HG03565 (cell line): ENCODE measurements at regions not wholly inside any gene's neighbourhood (a gene's known extent, or its start where the extent isn't known, plus 50 kb on each side); places are given as distances from the start of the nearest gene placed in this dataset.

Source experiments
- ATAC-seq: cut with Tn5 transposase; IDR thresholded peaks from one replicate; pipeline ENCODE4 v1.9.1; 2021; ENCODE audit warnings: mild to moderate bottlenecking, moderate library complexity; ENCODE audit not compliant: unreplicated experiment

DNA sequence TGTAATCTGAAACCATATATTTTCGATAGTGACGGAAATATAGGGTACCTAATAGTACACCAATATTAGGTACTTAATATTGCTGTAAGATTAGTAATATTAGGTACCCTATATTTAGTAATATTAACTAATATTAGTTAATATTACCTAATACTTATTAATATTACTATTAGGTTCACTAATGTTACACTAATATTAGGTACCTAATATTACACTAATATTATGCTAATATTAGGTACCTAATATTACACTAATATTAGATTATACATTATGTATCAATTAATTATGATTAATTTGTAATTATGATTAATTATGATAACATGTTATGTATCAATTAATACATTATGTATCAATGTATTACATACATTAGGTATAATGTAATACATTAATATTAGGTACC, 518.2 kb upstream of the LRATD1 start:
- ATAC-seq = no peak

- no peak for ATAC-seq
These were observed 512.1 kb upstream of the LRATD1 start for GRCh38 chr2:14120376-14120775.

DNA sequence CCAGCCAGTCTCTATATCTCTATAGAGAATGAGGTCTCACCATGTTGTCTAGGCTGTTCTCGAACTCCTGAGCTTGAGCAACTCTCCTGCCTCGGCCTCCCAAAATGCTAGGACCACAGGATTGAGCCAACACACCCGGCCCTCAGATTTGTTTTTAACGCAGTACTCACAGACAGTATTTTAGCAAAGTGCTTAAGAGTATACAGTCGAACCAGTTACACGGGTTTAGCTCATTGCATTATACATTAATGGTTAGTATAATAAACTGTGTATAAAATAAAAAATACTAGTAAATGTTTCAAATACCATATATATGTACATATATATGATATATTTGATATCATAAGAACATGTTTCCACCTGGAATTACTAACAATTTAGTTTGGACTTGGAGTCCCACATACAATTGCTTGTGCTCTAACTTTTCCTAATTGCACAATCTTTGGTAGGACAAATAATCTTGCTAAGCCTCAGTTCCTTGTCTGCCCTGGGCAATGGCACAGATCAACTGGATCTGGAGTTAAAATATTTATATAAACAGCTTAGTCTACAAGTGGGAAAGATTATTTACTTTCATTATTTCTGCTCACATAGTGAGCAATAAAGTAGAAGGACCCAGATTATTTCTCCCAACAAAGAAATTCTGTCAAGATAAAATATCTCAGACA, 508.9 kb upstream of the LRATD1 start:
- no peak for ATAC-seq

DNA sequence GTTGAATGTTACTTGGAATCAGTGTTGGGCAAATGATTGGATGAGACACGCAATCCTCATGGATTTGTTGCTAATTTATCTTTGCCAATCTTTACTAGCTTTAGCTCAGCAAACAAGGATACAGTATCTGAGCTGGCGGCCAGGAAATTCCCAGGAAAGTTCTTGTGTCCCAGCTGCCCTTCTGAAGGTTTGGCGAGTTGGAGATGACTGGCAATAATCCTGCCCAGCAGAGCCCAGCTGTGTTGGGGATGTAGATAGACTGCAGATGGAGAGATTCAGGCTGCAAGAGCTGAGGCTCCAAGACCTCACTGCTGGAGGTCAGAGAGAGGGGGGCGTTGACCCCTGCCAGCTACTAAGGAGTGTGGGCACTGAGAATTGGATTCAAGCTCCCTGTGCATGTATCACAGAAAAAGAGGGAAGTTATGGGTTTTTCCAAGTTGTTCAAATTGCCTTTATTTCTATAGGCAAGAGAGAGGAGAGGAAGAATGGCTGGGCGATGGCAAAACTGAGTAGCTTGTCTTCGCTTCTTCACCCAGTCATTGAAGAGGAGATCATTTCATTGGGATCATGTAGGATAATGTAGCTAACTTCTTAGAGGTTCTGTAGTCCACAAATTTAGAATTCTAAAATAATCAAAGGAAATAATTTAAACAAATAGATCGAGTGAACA, 506.8 kb upstream of the LRATD1 start:
- no peak for ATAC-seq

GRCh38 chr2:14126846-14127245, 505.7 kb upstream of the LRATD1 start:
- no peak for ATAC-seq

DNA sequence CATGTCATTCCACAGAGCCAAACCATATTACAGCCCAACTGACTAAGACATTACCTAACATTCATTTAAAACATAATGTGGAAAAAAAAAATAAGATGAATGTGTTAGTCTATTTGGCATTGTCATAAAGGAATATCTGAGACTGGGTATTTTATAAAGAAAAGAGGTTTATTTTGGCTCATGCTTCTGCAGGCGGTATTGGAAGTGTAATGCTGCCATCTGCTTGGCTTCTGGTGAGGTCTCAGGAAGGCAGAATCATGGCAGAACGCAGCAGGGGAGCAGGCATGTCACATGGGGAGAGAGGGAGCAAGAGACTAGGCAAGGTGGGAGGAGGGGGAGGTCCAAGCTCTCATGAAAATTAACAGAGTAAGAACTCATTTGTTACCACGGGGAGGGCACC, 504.8 kb upstream of the LRATD1 start:
- ATAC-seq = no peak

- no peak for ATAC-seq
These were observed 500.1 kb upstream of the LRATD1 start for GRCh38 chr2:14132386-14132785.

GRCh38 chr2:14134771-14135170, 497.7 kb upstream of the LRATD1 start:
- no peak for ATAC-seq

DNA sequence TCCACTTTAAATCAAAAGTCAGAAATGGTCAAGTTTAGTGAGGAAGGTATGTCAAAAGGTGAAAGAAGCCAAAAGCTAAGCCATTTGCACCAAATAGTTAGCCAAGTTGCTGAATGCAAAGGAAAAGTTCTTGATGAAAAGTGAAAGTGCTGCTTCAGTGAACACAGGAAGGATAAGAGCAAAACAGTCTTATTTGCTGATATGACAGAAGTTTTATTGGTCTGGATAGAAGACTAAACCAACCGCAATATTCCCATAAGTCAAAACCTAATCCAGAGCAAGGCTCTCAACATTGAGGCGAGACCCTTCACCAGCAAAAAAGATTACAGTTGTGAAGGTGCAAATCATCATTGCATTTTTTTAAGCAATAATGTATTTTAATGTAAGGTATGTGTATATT, 496.5 kb upstream of the LRATD1 start:
- no peak for ATAC-seq

DNA sequence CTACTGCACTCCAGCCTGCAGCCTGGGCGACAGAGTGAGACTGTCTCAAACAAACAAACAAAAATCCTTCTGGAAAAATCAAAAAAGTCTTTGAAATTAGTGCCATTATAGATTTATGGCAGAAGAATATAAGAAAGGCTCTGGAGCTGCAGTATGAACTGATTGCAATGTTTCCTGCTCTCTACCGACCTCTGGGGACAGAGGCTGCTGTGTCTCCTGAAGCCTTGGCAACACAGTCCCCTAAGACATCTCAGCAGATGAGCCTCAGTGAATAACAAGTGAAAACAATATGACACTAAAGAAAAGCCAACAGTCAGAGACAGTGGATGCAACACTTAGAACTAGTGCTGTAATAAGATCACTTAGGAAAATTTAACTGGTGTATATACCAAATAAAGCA, 494.9 kb upstream of the LRATD1 start:
- ATAC-seq = no peak

DNA sequence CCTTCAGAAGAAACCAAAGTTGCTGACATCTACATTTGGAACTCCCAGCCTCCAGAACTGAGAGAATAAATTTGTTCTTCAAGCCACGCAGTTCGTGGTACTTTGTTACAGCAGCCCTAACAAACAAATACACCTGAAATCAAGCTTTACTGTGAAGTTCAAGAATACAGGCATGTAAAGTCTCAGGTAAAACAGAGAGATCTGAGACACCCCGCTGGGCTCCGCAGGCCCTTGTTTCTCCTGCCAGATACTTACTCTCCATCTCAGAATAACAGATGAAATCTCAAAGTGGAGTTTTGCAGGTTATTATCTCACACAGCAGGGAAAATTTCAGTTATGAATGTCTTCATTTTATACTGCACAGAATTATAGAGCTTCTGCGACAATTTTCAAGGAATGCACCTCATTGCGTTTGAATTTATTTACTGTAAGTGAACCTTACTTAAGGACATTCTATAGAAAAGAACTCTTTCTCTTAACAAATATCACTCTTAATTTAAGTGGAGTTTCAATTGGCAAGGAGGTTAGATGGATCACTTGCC, 492.4 kb upstream of the LRATD1 start:
- no peak for ATAC-seq

- no peak for ATAC-seq
These were observed 489.1 kb upstream of the LRATD1 start for GRCh38 chr2:14143435-14143834.

- ATAC-seq = no peak
These were observed 484.3 kb upstream of the LRATD1 start for GRCh38 chr2:14148216-14148615.

GRCh38 chr2:14157816-14158215, 474.7 kb upstream of the LRATD1 start:
- ATAC-seq = no peak

DNA sequence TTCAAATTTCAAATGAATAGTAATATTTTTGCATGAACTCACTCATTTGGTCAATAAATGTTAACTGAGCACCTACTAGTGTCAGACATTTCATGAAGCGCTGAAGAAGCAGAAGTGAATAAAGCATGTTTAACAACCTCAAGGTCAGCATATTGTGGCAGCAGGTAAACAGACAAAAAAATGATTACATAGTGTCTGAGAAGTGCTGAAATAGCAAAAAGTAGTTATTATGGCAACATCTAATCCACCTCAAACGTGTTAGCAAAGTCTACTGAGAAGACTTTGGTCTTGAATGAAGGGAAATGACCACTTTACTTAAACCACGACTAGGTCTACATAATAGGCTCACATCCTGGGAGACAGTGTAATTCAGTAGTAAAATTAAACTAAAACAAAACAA, 452.2 kb upstream of the LRATD1 start:
- no peak for ATAC-seq

- ATAC-seq = no peak
These were observed 450.1 kb upstream of the LRATD1 start for GRCh38 chr2:14182227-14182946.

- ATAC-seq = no peak
These were observed 446.6 kb upstream of the LRATD1 start for GRCh38 chr2:14185906-14186305.

DNA sequence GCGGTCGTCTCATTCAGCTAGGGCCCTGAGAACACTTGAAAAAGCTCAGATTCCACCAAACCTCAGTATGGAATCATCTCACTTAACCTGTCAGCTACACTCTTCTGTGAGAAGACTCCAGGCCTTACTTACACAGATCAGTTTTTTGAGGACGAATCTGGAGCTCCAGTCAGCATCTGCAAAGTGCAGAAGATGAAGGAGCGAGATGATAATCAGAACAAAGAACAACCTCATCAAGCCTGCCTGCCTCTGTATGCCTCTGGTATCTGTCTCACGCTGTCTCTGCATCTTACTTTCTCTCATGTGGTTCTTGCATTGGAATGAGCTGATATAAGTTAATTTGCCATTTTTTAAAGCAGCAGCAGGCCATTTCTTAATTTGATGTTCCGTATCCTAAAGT, 444.1 kb upstream of the LRATD1 start:
- ATAC-seq = no peak

DNA sequence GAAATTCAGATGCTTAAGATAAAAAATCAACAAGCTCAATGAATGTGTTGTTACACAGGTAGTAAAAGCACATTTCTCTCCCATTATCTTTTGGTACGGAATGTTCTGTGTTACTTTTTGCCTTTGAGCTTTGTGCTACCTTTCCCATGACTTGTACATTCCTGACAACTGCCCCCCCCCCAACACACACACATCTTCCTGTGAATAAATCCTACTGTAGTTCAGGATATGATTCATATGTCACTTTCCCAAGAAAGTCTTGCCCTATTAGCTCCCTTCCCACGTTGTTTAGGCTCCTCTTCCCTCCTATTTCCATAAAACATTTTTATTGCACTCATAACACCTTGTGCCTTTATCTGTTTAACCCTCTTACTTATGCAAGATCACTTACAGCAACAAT, 442.6 kb upstream of the LRATD1 start:
- ATAC-seq = no peak

GRCh38 chr2:14194233-14194632, 438.3 kb upstream of the LRATD1 start:
- ATAC-seq = no peak

DNA sequence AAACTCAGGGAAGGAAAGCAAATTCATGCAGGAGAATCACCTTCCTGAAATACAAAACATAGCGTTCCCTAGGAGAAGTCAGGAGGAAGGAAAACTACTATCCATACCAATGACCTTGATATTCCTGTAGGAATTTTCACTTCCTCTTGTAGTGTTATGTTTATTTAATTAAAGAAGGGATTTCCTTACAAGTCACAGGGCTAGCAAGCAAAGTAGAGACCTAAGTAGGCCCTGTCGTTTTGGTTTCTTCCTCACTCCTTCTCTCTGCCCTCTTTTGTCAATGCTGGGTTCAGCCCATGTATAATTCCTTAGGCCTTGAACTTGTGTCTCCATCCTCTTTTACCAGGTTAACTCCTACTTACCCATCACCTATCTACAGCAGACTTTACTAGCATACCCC, 435.2 kb upstream of the LRATD1 start:
- ATAC-seq = no peak

DNA sequence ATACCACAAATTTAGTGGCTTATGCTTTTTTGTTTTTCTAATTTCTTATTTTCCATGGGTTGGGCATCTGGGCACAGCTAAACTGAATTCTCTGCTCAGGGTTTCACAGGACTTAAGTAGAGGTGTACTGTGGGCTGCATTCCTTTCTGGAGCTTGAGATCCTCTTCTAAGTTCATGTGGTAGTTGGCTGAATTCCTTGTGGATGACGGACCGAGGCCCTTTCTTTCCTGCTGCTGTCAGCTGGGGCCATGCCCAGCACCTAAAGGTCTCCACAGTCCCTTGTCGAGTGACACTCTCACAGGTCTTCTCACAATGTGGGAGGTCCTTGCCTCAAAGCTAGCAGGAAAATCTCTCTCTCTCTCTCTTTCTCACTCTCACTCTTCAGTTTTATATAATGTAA, 433.5 kb upstream of the LRATD1 start:
- ATAC-seq = no peak
